Upper lobe of right lung (tissue), 1 donor: ENCODE measurements at regions not wholly inside any gene's neighbourhood (a gene's known extent, or its start where the extent isn't known, plus 50 kb on each side); places are given as distances from the start of the nearest gene placed in this dataset.

ENCODE experiments used
- ATAC-seq: fragments of 200-7000 bp; cut with Tn5 transposase; one replicate; pipeline ENCODE4 v1.9.1; 2020; ENCODE audit warnings: mild to moderate bottlenecking, moderate library complexity
- DNase-seq: peaks from one replicate; pipeline ENCODE4 v3.0.0-alpha.2; 2020
- H3K27ac ChIP-seq: fragments of 200-600 bp; one replicate; pipeline ENCODE4 v1.8.0; 2022
- H3K27me3 ChIP-seq: fragments of 200-600 bp; one replicate; pipeline ENCODE4 v1.8.0; 2022; ENCODE audit warnings: mild to moderate bottlenecking
- H3K36me3 ChIP-seq: fragments of 200-600 bp; one replicate; pipeline ENCODE4 v1.8.0; 2022
- H3K4me1 ChIP-seq: fragments of 200-600 bp; one replicate; pipeline ENCODE4 v1.8.0; 2022
- H3K4me3 ChIP-seq: fragments of 200-600 bp; one replicate; pipeline ENCODE4 v1.8.0; 2022; ENCODE audit warnings: mild to moderate bottlenecking
- H3K9me3 ChIP-seq: fragments of 200-600 bp; one replicate; pipeline ENCODE4 v1.8.0; 2022
- intact Hi-C: fragments of 100-400 bp; cut with DNase I; formaldehyde crosslinking; loops from one replicate; pipeline ENCODE4 v1.11.0; 2022
- TF ChIP-seq, protein P1 (sequence below): fragments of 200-600 bp; IDR thresholded peaks from one replicate; pipeline ENCODE4 v1.8.0; 2022; ENCODE audit warnings: antibody characterized with exemption
- donor health status: DM: no; HTN: yes; CAD: no; lungs with severe emphysema.

DNA sequence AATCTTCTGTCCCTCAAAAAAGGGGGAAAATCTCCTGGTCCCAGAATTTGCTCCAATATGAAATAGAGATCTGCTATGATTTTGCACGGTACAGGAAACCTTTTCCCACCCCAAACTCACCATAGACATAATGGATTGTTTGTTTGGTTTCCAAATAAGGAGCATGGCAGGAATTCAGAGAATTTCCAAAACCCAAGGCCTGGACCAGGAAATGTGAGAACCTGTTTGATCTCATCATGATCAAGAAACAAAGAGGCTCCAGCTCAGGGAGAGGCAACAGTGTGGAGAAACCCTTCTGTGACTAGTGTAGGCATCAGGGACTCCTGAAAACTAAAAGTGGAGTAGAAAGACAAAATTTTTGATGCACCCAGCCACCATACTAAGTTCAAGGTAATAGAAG, 1548.1 kb upstream of the LRRTM3 start:
- Histone ChIP-seq H3K4me3 (no peak overlapping the region), H3K27me3 (no peaks in the 10 kb centered on the region), H3K36me3 (no peaks in the 10 kb centered on the region), H3K27ac (no peak overlapping the region), H3K9me3 (no peaks in the 10 kb centered on the region), H3K4me1 (no peaks in the 10 kb centered on the region)
- TF ChIP-seq, protein P1, sequence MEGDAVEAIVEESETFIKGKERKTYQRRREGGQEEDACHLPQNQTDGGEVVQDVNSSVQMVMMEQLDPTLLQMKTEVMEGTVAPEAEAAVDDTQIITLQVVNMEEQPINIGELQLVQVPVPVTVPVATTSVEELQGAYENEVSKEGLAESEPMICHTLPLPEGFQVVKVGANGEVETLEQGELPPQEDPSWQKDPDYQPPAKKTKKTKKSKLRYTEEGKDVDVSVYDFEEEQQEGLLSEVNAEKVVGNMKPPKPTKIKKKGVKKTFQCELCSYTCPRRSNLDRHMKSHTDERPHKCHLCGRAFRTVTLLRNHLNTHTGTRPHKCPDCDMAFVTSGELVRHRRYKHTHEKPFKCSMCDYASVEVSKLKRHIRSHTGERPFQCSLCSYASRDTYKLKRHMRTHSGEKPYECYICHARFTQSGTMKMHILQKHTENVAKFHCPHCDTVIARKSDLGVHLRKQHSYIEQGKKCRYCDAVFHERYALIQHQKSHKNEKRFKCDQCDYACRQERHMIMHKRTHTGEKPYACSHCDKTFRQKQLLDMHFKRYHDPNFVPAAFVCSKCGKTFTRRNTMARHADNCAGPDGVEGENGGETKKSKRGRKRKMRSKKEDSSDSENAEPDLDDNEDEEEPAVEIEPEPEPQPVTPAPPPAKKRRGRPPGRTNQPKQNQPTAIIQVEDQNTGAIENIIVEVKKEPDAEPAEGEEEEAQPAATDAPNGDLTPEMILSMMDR, result no peak
- ATAC-seq (no peak), DNase-seq (no peak)
- intact Hi-C loops, result no loop called here

DNA sequence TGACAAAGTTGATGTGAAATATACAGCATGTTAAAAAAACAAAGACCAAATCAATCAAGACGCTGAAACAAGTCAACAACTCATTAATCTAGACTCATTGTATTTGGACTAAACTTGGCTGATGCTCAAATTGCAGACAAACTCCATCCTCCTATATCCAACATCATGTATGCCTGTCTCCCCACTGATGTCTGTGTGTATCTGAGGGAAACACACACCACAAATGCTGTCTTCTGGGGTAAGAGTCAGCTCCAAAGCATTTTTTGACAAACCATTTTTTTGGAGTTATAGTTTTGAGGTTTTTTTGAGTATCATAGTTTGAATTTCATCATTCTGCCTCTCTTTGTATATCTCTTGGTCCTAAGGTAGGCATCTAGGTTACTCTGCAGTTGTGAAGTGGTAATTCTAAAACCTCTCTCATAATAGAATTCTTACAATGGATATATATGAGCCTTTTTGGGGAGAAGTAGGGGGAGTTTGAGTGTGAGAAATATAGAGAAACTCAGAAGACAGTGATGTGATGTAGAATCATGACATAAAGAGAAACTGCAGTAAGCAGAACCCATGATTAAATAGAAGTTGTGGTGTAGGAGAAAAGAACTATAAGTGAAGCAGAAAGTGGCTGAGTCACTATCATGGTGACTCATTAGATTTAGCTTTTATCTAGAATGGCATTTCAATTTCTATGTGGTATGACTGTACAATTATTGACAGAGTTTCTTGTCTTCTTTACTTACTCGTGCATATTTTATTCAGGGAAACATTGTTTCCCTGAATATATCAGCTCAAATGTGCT, 1531.1 kb upstream of the LRRTM3 start:
- no peak overlapping the region for H3K27ac ChIP-seq
- DNase-seq (no peak), ATAC-seq (no peak)
- H3K4me3 ChIP-seq, result no peak overlapping the region
- no peaks in the 10 kb centered on the region for H3K36me3 ChIP-seq
- H3K27me3 ChIP-seq, result no peaks in the 10 kb centered on the region
- intact Hi-C loops, result no loop called here
- H3K9me3 ChIP-seq, result no peaks in the 10 kb centered on the region
- no peaks in the 10 kb centered on the region for H3K4me1 ChIP-seq
- TF ChIP-seq, protein P1, result no peak

DNA sequence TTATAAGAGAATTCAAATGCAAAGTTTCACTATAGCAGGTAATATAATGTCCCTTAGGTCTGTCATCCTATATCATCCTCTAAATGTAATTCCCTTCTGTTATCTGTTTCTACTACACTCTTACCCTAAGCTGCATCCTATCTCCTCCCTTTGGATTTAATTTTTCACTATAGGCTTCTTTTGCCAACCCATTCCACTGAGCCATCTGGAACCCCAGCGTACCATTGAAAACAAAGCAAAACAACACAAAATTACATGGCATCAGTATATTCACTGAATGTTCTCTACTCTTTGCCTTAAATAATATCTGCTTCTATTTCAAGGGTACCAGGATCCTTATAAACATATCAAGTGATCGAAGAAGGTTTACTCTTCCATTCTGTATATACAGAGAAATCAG, 1530.2 kb upstream of the LRRTM3 start:
- TF ChIP-seq, protein P1, result no peak
- H3K27ac ChIP-seq, result no peak overlapping the region
- DNase-seq, result no peak
- H3K4me1 ChIP-seq, result no peaks in the 10 kb centered on the region
- intact Hi-C loops, result no loop called here
- no peaks in the 10 kb centered on the region for H3K9me3 ChIP-seq
- H3K4me3 ChIP-seq, result no peak overlapping the region
- no peaks in the 10 kb centered on the region for H3K36me3 ChIP-seq
- ATAC-seq, result no peak
- no peaks in the 10 kb centered on the region for H3K27me3 ChIP-seq

DNA sequence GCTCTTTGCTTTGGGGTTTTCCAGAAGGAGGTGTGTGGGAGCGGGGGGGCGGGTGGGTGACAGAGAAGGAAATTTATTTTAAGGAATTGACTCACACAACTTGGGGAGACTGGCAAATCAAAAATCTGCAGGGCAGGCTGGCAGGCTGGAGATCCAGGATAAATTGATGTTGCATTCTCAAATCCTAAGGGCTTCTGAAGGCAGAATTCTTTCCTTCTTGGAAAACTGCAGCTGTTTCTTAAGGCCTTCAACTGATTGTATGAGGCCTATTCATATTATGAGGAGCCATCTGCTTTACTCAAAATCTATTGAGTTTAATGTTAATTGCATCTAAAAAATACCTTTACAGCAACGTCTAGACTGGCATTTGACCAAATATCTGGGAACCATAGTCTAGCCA, 1528.8 kb upstream of the LRRTM3 start:
- no peak for DNase-seq
- Histone ChIP-seq H3K27me3 (no peaks in the 10 kb centered on the region), H3K9me3 (no peaks in the 10 kb centered on the region), H3K36me3 (no peaks in the 10 kb centered on the region), H3K27ac (no peak overlapping the region), H3K4me1 (no peaks in the 10 kb centered on the region), H3K4me3 (no peak overlapping the region)
- intact Hi-C loops, result no loop called here
- no peak for ATAC-seq
- TF ChIP-seq, protein P1, result no peak

DNA sequence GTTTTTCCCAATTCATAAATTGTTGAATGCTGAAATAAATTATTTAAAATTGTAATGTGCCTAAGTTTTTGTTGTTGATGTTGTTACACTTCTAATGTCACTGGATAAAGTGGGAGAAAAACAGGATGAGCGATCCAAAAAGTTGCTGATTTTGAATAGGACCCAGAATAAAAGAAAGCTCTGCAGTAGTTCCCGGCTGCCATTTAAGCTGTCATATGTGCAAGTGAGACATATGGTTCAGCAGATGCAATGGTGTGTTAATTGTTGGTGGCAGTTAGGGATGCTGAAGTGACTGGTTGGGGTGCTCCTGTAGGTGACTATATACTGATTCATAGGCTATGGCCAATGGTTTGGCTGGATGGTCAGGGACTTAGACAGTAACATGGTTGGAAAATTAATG, 1517.4 kb upstream of the LRRTM3 start:
- no peak for DNase-seq

More for the DNA sequence above, 1517.4 kb upstream of the LRRTM3 start:
- Histone ChIP-seq H3K27ac (no peak overlapping the region), H3K4me1 (no peaks in the 10 kb centered on the region), H3K4me3 (no peak overlapping the region), H3K9me3 (no peaks in the 10 kb centered on the region), H3K36me3 (no peaks in the 10 kb centered on the region), H3K27me3 (no peaks in the 10 kb centered on the region)
- TF ChIP-seq, protein P1, result no peak
- intact Hi-C loops, result no loop called here
- ATAC-seq, result no peak
